ENCODE measurements at regions not wholly inside any gene's neighbourhood (a gene's known extent, or its start where the extent isn't known, plus 50 kb on each side); places are given as distances from the start of the nearest gene placed in this dataset.

GRCh38 chr10:29958440-29958839 lies 100.9 kb downstream of the JCAD start:
- Histone ChIP-seq H3K9me3 (ENCODE audit: control insufficient read depth, low read depth, low read length) (no peaks in the 10 kb centered on the region), H4K91ac (ENCODE audit: insufficient read length, low read depth, low read length) (no peak overlapping the region), H2BK15ac (ENCODE audit: low read depth, low read length) (no peak overlapping the region), H3K4me1 (ENCODE audit: insufficient read depth, low read length) (no peaks in the 10 kb centered on the region), H2AFZ (ENCODE audit: low read length) (no peak overlapping the region), H2BK12ac (ENCODE audit: insufficient read length, low read depth, low read length) (no peak overlapping the region), H4K20me1 (ENCODE audit: control insufficient read depth, insufficient read depth, insufficient read length) (no peaks in the 10 kb centered on the region), H2BK20ac (ENCODE audit: low read depth, low read length, poor library complexity, severe bottlenecking) (no peak overlapping the region), H2BK5ac (ENCODE audit: insufficient read length, low read length) (no peak overlapping the region), H2AK5ac (ENCODE audit: insufficient read length, low read length) (no peak overlapping the region), H3T11ph (ENCODE audit: low read length) (no peak overlapping the region), H3K4me2 (ENCODE audit: insufficient read depth, insufficient read length, low read length) (no peak overlapping the region), H3K18ac (ENCODE audit: insufficient read length, low read depth, low read length) (no peak overlapping the region), H3K23me2 (ENCODE audit: insufficient read length, low read depth, low read length, poor library complexity, severe bottlenecking) (no peaks in the 10 kb centered on the region), H3K23ac (ENCODE audit: insufficient read length, low read depth, low read length) (no peak overlapping the region), H4K5ac (ENCODE audit: insufficient read length, low read depth, low read length) (no peak overlapping the region), H3K56ac (ENCODE audit: insufficient read length, low read depth, low read length) (no peak overlapping the region), H3K27me3 (ENCODE audit: insufficient read depth, low read length) (no peaks in the 10 kb centered on the region), H3K14ac (ENCODE audit: insufficient read depth, low read length) (no peak overlapping the region), H3K9ac (ENCODE audit: extremely low read depth, insufficient read length, low read length) (no peak overlapping the region), H4K8ac (replicated peaks; ENCODE audit: insufficient read length, low read depth, low read length) (no peak overlapping the region), H3K4ac (ENCODE audit: low read depth, low read length) (no peak overlapping the region), H3K79me2 (ENCODE audit: insufficient read depth, low read length) (no peaks in the 10 kb centered on the region), H3K79me1 (ENCODE audit: insufficient read depth, low read depth, low read length, poor library complexity, severe bottlenecking) (no peaks in the 10 kb centered on the region), H2BK120ac (ENCODE audit: low read depth, low read length, poor library complexity, severe bottlenecking) (no peak overlapping the region), H3K27ac (ENCODE audit: insufficient read length, low read depth, low read length) (no peak overlapping the region)
- no CpG with 5 or more reads among the region's 4 CpGs for WGBS (ENCODE audit: extremely low coverage, insufficient read length, low lambda C conversion rate)
- H3K4me1 Mint-ChIP-seq: peaks cover 0 to 8% of the 10 kb centered on the region in 2 experiments; a peak in 2 of 4 replicates
- H3K27me3 Mint-ChIP-seq (ENCODE audit: low read depth): peaks cover 1% of the 10 kb centered on the region
- DNase-seq: no peak
- no peak overlapping the region for H3K4me3 Mint-ChIP-seq
- H3K27ac Mint-ChIP-seq: no peak overlapping the region
- no peaks in the 10 kb centered on the region for H3K36me3 Mint-ChIP-seq (ENCODE audit: insufficient read depth in 1 of 3, low read depth in 3 of 3)
- TF ChIP-seq, protein P1, sequence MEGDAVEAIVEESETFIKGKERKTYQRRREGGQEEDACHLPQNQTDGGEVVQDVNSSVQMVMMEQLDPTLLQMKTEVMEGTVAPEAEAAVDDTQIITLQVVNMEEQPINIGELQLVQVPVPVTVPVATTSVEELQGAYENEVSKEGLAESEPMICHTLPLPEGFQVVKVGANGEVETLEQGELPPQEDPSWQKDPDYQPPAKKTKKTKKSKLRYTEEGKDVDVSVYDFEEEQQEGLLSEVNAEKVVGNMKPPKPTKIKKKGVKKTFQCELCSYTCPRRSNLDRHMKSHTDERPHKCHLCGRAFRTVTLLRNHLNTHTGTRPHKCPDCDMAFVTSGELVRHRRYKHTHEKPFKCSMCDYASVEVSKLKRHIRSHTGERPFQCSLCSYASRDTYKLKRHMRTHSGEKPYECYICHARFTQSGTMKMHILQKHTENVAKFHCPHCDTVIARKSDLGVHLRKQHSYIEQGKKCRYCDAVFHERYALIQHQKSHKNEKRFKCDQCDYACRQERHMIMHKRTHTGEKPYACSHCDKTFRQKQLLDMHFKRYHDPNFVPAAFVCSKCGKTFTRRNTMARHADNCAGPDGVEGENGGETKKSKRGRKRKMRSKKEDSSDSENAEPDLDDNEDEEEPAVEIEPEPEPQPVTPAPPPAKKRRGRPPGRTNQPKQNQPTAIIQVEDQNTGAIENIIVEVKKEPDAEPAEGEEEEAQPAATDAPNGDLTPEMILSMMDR (conservative IDR thresholded peaks at IDR 0.05): no peak
- peaks cover 0 to 2% of the 10 kb centered on the region in 2 experiments; a peak in 1 of 5 replicates for H3K9me3 Mint-ChIP-seq
